HG02852 (cell line): ENCODE measurements at regions not wholly inside any gene's neighbourhood (a gene's known extent, or its start where the extent isn't known, plus 50 kb on each side); places are given as distances from the start of the nearest gene placed in this dataset.

Source experiments
- ATAC-seq: cut with Tn5 transposase; IDR thresholded peaks from one replicate; pipeline ENCODE4 v1.9.1; 2021; ENCODE audit warnings: mild to moderate bottlenecking, moderate library complexity; ENCODE audit not compliant: unreplicated experiment

GRCh38 chr18:34159691-34160185 is 65.0 kb downstream of the NOL4 start:
- no peak for ATAC-seq

DNA sequence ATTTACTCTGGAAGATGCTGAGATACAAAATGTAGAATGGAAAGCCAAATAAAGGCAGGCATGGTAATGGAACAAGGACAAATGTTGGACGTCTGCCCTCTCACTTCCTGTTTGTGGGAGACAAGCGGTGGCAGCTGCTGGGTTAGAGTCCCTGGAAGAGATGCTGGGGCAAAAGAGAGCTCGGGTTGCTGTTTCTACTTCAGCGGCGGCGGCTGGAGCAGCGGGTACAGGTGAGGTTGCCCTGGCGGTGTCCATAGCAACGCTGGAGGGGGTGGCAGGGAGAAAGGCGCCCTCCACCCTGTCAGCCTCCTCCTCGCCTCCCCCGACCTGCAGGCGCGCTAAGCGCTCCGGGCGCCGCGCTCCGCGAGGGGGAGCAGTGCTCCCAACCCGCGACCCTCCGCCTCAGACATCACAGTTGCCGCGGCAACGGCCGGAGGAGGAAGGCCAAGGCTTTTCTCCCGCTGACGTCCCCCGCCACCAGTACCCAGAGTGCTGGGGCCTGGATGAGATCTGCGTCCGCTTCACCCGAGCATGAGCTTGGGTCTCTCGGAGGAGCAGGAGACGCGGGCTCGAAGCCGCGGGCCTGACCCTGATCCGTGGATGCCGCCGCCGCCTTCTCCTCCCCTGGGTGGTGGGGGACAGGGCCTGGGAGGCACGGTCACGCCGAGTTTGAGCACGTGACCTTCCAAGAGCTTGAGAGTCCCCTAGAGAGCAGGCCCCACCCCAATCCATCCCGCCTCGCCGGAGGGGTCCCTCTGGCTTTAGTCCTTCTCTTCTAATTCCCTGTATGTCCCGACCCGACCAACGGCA is 65.6 kb downstream of the NOL4 start:
- no peak for ATAC-seq

DNA sequence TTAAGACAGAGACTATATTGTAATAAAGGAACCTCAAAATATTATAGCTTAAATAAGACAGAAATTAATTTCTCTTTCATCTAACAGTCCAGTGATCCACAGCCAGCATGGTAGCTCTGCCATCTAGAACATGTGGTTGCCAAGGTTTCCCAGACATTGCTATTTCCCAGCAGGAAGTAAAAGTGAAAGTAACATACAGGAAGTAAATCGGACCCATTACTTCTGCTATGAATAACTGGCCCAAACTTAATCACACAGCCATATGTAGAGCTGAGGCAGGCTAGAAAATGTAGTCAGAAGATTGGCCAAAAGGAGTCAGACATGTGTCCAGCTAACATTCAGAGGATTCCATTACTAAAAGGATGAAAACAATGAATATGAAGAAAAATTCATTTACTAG is 71.0 kb downstream of the NOL4 start:
- peak; percentile 78 for ATAC-seq

DNA sequence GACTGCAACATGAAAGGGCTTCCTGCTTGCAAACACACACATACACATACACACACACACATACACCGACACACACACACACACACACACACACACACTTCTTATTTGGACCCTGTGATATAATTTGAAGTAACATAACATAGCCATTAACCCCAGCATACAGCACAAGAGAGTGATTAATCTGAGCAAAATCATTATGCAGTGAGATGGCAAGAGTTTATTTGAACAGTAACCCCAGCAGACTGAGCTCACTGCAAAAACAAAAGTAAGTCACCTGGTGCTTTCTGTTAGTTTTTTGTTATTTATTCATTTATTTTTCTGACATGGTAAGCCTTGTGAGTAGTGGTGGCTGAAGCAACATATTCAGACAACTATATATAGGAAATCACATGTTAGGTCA is 93.7 kb downstream of the NOL4 start:
- ATAC-seq = no peak

GRCh38 chr18:34128436-34128835 is 96.3 kb downstream of the NOL4 start:
- ATAC-seq = no peak

- no peak for ATAC-seq
Measured at GRCh38 chr18:34126121-34126520, 98.6 kb downstream of the NOL4 start.

- ATAC-seq = peak; percentile 98
Measured at GRCh38 chr18:34122724-34123334, 101.9 kb downstream of the NOL4 start.

DNA sequence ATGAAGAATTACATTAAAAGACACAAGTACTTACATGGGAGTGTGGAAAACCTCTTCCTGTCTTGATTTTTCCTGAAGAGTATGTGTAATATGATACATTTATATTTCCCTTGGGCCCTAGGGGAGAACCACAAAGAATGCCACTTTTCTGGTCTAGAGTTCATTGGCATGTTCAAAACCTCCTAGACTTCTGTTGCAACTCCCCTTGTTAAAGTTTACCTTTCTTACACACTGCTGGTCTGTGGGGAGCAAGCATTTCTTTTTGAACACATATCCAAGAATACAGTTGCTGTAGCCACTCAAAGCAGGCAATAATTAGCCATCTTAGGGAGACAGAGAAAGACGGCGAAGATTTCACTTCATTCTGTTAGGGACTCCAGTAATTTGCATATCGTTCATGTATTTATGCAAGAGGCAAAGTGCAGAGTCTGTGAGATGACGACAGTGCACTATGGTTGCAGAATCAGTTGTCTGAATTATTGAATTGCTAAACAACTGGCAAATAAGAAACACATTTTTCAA is 103.5 kb downstream of the NOL4 start:
- ATAC-seq = no peak

DNA sequence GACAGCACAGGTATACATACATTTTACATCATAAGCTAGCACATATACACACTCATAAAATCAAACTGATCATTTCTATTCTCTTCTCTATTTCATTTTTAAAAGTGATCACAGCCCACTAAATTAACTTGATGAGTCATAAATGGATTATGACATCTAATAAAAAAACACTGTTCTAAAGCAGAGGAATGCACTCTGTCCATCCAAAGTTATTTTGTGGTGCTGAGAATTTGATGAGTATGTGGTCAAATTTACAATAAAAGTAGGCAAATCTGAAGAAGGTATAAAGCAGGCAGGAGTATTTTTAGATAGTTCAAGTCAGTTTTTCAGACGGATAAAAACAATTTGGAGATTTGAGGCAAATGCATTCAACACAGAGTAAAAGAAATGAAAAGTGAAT is 104.4 kb downstream of the NOL4 start:
- ATAC-seq = no peak

DNA sequence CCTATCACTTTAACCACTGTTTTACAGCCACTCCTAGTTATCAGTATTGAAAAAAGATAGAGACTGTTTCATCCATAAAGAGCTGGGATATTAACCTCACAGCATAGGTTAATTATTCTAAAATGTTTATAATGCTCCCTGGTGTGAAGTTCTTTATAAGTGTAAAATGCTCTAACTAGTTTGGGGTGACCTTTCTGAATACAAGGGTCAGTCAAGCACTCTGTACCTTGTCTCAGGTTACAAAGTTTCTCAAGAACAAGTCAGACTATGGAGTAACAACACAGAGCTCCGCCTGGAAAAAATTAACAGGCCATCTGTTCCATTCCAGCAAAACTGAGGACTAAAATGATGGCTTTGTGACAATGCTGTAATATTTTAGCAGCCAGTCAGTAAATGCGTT is 107.4 kb downstream of the NOL4 start:
- ATAC-seq = no peak

DNA sequence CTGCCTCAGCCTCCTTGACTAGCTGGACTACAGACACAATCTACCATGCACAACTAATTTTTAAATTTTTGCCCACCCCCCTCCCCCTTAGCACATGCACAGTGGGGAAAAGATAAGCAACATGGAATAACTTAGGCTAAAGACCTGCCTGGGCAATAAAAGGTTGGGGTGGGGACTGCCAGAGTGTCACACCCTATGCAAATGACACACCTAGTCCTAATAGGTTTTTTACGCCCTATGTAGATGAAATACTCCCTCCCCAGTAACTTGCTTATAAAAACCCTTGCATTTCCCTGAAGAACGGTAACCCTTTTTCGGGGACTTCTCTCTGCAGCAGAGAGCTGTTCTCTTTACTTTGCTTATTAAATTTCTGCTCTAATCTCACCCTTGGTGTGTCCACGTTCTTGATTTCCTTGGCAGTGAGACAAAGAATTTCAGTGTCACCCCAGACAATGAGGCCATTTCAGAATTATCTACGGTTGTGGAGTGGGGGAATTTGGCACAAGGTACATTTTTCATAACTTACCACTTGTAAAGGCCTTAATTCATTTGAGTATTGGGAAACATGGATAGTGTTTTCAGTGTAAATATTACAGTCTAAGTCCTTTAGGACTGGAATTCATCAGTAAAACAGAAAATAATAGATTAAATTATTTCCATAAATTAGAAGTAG is 109.2 kb downstream of the NOL4 start:
- no peak for ATAC-seq

GRCh38 chr18:34114996-34115395 is 109.7 kb downstream of the NOL4 start:
- no peak for ATAC-seq

GRCh38 chr18:34108206-34108605 is 116.5 kb downstream of the NOL4 start:
- ATAC-seq = no peak

DNA sequence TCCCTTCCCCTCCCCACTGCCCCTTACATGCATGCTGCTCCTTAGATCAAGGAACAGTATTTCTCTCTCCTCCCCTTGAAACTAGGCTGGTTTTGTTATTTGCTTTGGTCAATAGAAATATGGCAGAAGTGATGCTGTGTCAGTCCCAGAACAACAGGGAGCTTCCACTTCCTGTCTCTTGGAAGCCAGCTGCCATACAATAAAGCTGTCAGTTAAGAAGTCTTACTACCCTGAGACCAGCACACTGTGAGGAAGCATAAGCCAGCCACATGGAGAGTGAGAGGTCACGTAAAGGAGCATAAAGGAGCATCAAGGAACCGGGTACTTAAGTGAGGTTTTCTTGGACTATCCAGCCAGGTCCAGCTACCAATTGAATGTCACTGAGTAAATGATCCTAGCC is 126.6 kb downstream of the NOL4 start:
- no peak for ATAC-seq

- no peak for ATAC-seq
Measured at GRCh38 chr18:34097312-34097711, 127.4 kb downstream of the NOL4 start.

GRCh38 chr18:34094148-34094547 is 130.6 kb downstream of the NOL4 start:
- no peak for ATAC-seq

- no peak for ATAC-seq
Measured at GRCh38 chr18:34092796-34093195, 131.9 kb downstream of the NOL4 start.

DNA sequence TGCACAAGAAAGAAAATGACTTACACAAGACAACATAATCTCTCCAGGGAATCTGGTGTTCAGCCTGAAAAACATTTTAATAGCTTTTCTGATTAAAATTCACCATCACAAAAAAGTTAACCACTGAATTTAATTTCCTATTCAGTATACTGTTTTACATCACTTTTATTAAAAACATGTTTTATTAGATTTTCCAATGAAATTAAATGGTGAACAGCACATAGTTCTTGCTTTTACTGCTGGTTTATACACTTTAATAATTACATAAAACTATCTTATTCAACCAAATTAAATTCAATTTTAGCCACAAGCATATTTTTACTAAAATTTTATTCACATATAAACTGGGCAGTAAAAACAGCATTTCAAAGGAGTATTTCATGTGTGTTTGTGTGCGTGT is 138.3 kb downstream of the NOL4 start:
- ATAC-seq = no peak

DNA sequence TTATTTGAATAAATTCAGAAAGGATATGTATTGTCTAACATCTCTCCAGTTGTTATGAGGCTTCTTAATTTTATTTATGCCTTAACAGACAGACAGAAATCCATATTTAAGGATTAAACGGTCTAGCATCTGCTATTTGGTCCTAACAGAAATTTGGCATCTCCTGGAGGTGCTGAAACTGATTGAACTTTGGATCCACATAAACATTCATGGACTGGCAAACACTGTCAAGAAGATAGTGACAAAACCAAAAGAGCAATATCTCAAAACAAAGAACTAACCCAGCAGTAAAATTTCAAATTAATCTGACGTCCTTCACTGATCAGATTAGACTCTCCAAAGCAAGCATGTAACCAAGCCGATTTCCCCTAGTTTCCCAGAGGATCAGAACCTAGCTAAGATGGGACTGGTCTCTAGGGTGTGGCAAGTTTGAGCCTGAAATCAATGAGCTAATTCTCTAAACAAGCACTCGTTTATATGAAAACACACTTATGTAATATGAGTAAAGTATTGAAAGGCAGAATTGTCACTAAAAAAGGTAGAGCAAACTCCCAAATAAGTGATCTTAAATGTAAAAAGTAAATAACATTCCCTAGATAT is 139.5 kb downstream of the NOL4 start:
- no peak for ATAC-seq

DNA sequence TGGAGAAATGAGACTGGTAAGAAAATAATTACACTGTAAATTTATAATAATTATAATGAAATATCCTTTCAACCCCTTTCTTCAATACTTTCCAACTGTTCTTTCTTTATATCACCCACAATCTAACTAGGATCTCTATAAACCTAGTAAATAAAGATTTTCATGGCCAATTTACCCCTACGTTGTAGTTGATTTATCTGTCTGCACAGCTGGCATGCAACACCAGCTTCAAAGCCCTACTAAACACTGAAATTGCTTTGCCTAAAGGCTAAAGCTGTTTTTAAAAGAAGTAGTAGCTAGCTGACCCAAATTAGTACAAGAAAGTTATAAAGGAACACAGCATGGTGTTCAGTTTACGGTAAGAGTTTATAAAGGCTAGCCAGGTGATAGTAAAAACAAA is 140.1 kb downstream of the NOL4 start:
- no peak for ATAC-seq

GRCh38 chr18:34083910-34084535 is 140.7 kb downstream of the NOL4 start:
- no peak for ATAC-seq
